ENCODE measurements at regions not wholly inside any gene's neighbourhood (a gene's known extent, or its start where the extent isn't known, plus 50 kb on each side); places are given as distances from the start of the nearest gene placed in this dataset.

DNA sequence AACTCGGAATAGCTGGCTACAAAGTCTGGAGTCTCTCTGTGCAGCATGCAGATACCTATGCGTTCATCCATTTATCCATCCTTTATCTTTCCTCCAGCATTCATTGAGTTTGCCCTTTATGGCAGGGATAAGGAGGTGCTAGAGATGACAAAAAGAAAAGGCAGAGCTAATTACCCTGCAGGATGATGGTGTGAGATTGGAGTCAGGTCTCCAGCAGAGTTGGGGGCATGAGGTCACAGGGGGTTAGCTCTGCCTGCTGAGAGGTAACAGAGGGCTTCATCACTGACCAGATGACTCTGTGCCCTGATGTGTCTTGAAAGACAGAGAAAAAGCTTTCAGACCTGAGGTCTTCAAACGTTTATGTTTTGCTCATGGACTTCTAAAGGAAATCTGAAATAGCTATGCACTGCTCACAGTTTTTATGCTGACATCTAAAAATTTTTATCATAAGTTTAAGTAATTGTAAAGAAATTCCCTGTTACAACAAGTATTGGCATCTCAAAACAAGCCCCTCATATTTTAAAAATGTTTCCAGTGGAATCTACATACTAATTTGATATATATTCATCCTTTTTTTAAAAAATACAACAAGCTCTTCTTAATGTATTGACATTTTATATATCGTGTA, 132.3 kb upstream of the ANKRD28 start:
- H3K4me3 Mint-ChIP-seq: no peak overlapping the region
- no peak overlapping the region for H3K27ac ChIP-seq (ENCODE audit: low read depth in 1 of 2, low read length in 2 of 2)
- TF ChIP-seq CTCF (IDR thresholded peaks at IDR 0.05): no peak
- no peaks in the 10 kb centered on the region for H3K9me3 ChIP-seq (replicated peaks in 1 of 2; ENCODE audit: control insufficient read depth in 1 of 2, insufficient read depth in 1 of 2, low read length in 2 of 2)
- no peaks in the 10 kb centered on the region for H3K4me1 ChIP-seq (ENCODE audit: control insufficient read depth in 1 of 2, insufficient read depth in 2 of 2, low read length in 2 of 2)
- H3K36me3 Mint-ChIP-seq: no peaks in the 10 kb centered on the region
- H3K4me2 ChIP-seq (replicated peaks; ENCODE audit: extremely low read depth, low read length, poor library complexity, severe bottlenecking): no peak overlapping the region
- no CpG with 5 or more reads among the region's 4 CpGs for WGBS (ENCODE audit: insufficient coverage)
- DNase-seq: no peak
- no peak overlapping the region for H2AFZ ChIP-seq (ENCODE audit: insufficient read depth, low read depth, low read length, poor library complexity, severe bottlenecking)
- H3K27me3 Mint-ChIP-seq (ENCODE audit: low read depth in 3 of 3): peaks cover 3 to 8% (median 6%) of the 10 kb centered on the region in 3 donors
- no peaks in the 10 kb centered on the region for H3K27me3 ChIP-seq (ENCODE audit: control insufficient read depth in 2 of 2, insufficient read depth in 2 of 2, low read length in 2 of 2)
- no peak overlapping the region for H3K27ac Mint-ChIP-seq
- no peaks in the 10 kb centered on the region for H3K79me2 ChIP-seq (ENCODE audit: insufficient read depth, low read length)
- H3K4me1 Mint-ChIP-seq: peaks cover 5% of the 10 kb centered on the region
- no peak overlapping the region for H3K9ac ChIP-seq (ENCODE audit: insufficient read depth, low read length, poor library complexity, severe bottlenecking)
- no peaks in the 10 kb centered on the region for H4K20me1 ChIP-seq (ENCODE audit: insufficient read depth, low read length)
- no peaks in the 10 kb centered on the region for H3K36me3 ChIP-seq (replicated peaks in 1 of 2; ENCODE audit: control insufficient read depth in 1 of 2, insufficient read depth in 2 of 2, low read length in 2 of 2)
- no peak overlapping the region for H3K4me3 ChIP-seq (replicated peaks in 1 of 3; ENCODE audit: low read depth in 2 of 3, low read length in 3 of 3)
- H3K9me3 Mint-ChIP-seq: peaks cover 0 to 2% (median 0%) of the 10 kb centered on the region in 7 donors
- intact Hi-C loops (cut with micrococcal nuclease): no loop called here

- Histone ChIP-seq H2AFZ (ENCODE audit: insufficient read depth, low read depth, low read length, poor library complexity, severe bottlenecking) (no peak overlapping the region), H3K9me3 (replicated peaks in 1 of 2; ENCODE audit: control insufficient read depth in 1 of 2, insufficient read depth in 1 of 2, low read length in 2 of 2) (no peaks in the 10 kb centered on the region), H3K4me1 (ENCODE audit: control insufficient read depth in 1 of 2, insufficient read depth in 2 of 2, low read length in 2 of 2) (no peaks in the 10 kb centered on the region), H3K79me2 (ENCODE audit: insufficient read depth, low read length) (no peaks in the 10 kb centered on the region), H4K20me1 (ENCODE audit: insufficient read depth, low read length) (no peaks in the 10 kb centered on the region), H3K27ac (ENCODE audit: low read depth in 1 of 2, low read length in 2 of 2) (no peak overlapping the region), H3K36me3 (replicated peaks in 1 of 2; ENCODE audit: control insufficient read depth in 1 of 2, insufficient read depth in 2 of 2, low read length in 2 of 2) (no peaks in the 10 kb centered on the region), H3K4me2 (replicated peaks; ENCODE audit: extremely low read depth, low read length, poor library complexity, severe bottlenecking) (no peak overlapping the region), H3K9ac (ENCODE audit: insufficient read depth, low read length, poor library complexity, severe bottlenecking) (no peak overlapping the region), H3K4me3 (replicated peaks in 1 of 3; ENCODE audit: low read depth in 2 of 3, low read length in 3 of 3) (no peak overlapping the region), H3K27me3 (ENCODE audit: control insufficient read depth in 2 of 2, insufficient read depth in 2 of 2, low read length in 2 of 2) (no peaks in the 10 kb centered on the region)
- intact Hi-C loops (cut with micrococcal nuclease): no loop called here
- Mint-ChIP-seq H3K27me3 (ENCODE audit: low read depth in 3 of 3) (peaks cover 5 to 6% (median 6%) of the 10 kb centered on the region in 3 donors), H3K9me3 (peaks cover 0 to 2% (median 0%) of the 10 kb centered on the region in 7 donors), H3K4me3 (no peak overlapping the region), H3K36me3 (no peaks in the 10 kb centered on the region), H3K27ac (no peak overlapping the region), H3K4me1 (peaks cover 5% of the 10 kb centered on the region)
- DNase-seq: no peak
- 18% methylated on average over 4 of the region's 7 CpGs for WGBS (ENCODE audit: insufficient coverage)
- no peak for TF ChIP-seq CTCF (IDR thresholded peaks at IDR 0.05)
Measured at GRCh38 chr3:15932348-15933300, 134.8 kb upstream of the ANKRD28 start.

All from CD14-positive monocyte (primary cell).